MM.1S (cell line): ENCODE measurements at regions not wholly inside any gene's neighbourhood (a gene's known extent, or its start where the extent isn't known, plus 50 kb on each side); places are given as distances from the start of the nearest gene placed in this dataset.

Experiments used
- DNase-seq: peaks from one replicate; pipeline ENCODE4 v3.0.0-alpha.2; 2015
- H2AFZ ChIP-seq: fragments of 300-600 bp; sonication (generic); 2 replicates; pipeline ENCODE4 v1.6.0; 2016; ENCODE audit warnings: antibody characterized with exemption, low read length
- H3F3A ChIP-seq: fragments of 300-600 bp; sonication (generic); 2 replicates; pipeline ENCODE4 v1.6.1; 2016; ENCODE audit warnings: mild to moderate bottlenecking, antibody characterized with exemption, low read length, moderate library complexity, mixed read lengths; ENCODE audit not compliant: insufficient read depth
- H3K27ac ChIP-seq: fragments of 300-600 bp; sonication (generic); 2 replicates; pipeline ENCODE4 v1.5.1; 2016; ENCODE audit warnings: mild to moderate bottlenecking, low read length
- H3K27me3 ChIP-seq: fragments of 300-600 bp; sonication (generic); replicated peaks from 2 replicates; pipeline ENCODE4 v1.6.0; 2016; ENCODE audit warnings: low read length; ENCODE audit not compliant: insufficient read depth
- H3K36me3 ChIP-seq: fragments of 300-600 bp; sonication (generic); replicated peaks from 2 replicates; pipeline ENCODE4 v1.6.1; 2016; ENCODE audit warnings: mild to moderate bottlenecking, low read length, mixed read lengths; ENCODE audit not compliant: insufficient read depth
- H3K4me1 ChIP-seq: fragments of 300-600 bp; sonication (generic); 2 replicates; pipeline ENCODE4 v1.6.1; 2016; ENCODE audit warnings: low read length, mixed read lengths
- H3K4me2 ChIP-seq: fragments of 300-600 bp; sonication (generic); 2 replicates; pipeline ENCODE4 v1.6.0; 2016; ENCODE audit warnings: low read depth, low read length
- H3K4me3 ChIP-seq: fragments of 300-600 bp; sonication (generic); 2 replicates; pipeline ENCODE4 v1.5.1; 2016; ENCODE audit warnings: low read length, mixed read lengths
- H3K79me2 ChIP-seq: fragments of 300-600 bp; sonication (generic); 2 replicates; pipeline ENCODE4 v1.6.1; 2016; ENCODE audit warnings: mixed run types, low read length, mixed read lengths
- H3K9ac ChIP-seq: fragments of 300-600 bp; sonication (generic); 2 replicates; pipeline ENCODE4 v1.6.1; 2016; ENCODE audit warnings: low read length, mixed read lengths
- H3K9me2 ChIP-seq: fragments of 300-600 bp; sonication (generic); replicated peaks from 2 replicates; pipeline ENCODE4 v1.6.1; 2016; ENCODE audit warnings: mild to moderate bottlenecking, low read length, mixed read lengths; ENCODE audit not compliant: insufficient read depth
- H3K9me3 ChIP-seq: fragments of 300-600 bp; sonication (generic); replicated peaks from 2 replicates; pipeline ENCODE4 v1.6.1; 2016; ENCODE audit warnings: mild to moderate bottlenecking, low read length, mixed read lengths; ENCODE audit not compliant: insufficient read depth
- H4K20me1 ChIP-seq: fragments of 300-600 bp; sonication (generic); 2 replicates; pipeline ENCODE4 v1.6.1; 2016; ENCODE audit warnings: mild to moderate bottlenecking, low read length, moderate library complexity, mixed read lengths; ENCODE audit not compliant: insufficient read depth
- EZH2 ChIP-seq: fragments of 300-600 bp; sonication (generic); optimal IDR thresholded peaks from 2 replicates; pipeline ENCODE3; 2017; ENCODE audit warnings: low read depth, mild to moderate bottlenecking, antibody characterized with exemption, low read length, mixed read lengths
- EZH2phosphoT487 ChIP-seq: fragments of 300-600 bp; sonication (generic); IDR thresholded peaks from 2 replicates; pipeline ENCODE4 v1.6.1; 2018; ENCODE audit warnings: antibody characterized with exemption, low read length
- TF ChIP-seq, protein P1 (sequence below): fragments of 300-600 bp; sonication (generic); IDR thresholded peaks from 2 replicates; pipeline ENCODE4 v1.5.1; 2016; ENCODE audit warnings: antibody characterized with exemption, low read length, mixed read lengths

DNA sequence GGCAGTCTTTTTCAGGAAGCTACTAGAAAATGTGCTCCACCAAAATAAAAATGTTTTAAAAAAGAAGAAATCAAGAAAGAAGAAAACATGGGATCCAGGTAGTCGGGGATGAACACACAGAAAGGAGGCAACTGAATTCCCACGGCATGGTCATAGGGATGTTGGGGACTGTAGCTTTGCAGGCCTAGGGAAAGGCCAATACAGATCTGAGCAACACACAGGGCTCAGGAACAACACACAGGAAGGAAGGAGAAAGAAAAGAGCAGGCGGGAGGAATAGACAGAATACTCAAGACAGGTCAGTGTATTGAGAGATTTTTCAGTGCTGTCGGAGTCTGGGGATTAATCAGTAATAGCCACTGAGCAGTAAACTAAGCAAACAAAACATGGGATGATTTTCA is 142.7 kb upstream of the SYT6 start:
- Histone ChIP-seq H3K79me2 (no peaks in the 10 kb centered on the region), H3K27me3 (no peaks in the 10 kb centered on the region), H3K9me3 (no peaks in the 10 kb centered on the region), H3K4me2 (no peak overlapping the region), H3K27ac (no peak overlapping the region), H3F3A (no peaks in the 10 kb centered on the region), H2AFZ (no peak overlapping the region), H3K4me3 (no peak overlapping the region), H3K9me2 (no peaks in the 10 kb centered on the region), H4K20me1 (no peaks in the 10 kb centered on the region), H3K9ac (no peak overlapping the region), H3K4me1 (no peaks in the 10 kb centered on the region), H3K36me3 (no peaks in the 10 kb centered on the region)
- no peak for DNase-seq
- TF ChIP-seq, protein P1, sequence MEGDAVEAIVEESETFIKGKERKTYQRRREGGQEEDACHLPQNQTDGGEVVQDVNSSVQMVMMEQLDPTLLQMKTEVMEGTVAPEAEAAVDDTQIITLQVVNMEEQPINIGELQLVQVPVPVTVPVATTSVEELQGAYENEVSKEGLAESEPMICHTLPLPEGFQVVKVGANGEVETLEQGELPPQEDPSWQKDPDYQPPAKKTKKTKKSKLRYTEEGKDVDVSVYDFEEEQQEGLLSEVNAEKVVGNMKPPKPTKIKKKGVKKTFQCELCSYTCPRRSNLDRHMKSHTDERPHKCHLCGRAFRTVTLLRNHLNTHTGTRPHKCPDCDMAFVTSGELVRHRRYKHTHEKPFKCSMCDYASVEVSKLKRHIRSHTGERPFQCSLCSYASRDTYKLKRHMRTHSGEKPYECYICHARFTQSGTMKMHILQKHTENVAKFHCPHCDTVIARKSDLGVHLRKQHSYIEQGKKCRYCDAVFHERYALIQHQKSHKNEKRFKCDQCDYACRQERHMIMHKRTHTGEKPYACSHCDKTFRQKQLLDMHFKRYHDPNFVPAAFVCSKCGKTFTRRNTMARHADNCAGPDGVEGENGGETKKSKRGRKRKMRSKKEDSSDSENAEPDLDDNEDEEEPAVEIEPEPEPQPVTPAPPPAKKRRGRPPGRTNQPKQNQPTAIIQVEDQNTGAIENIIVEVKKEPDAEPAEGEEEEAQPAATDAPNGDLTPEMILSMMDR = no peak
- TF ChIP-seq EZH2phosphoT487 = no peak
- no peak for TF ChIP-seq EZH2

DNA sequence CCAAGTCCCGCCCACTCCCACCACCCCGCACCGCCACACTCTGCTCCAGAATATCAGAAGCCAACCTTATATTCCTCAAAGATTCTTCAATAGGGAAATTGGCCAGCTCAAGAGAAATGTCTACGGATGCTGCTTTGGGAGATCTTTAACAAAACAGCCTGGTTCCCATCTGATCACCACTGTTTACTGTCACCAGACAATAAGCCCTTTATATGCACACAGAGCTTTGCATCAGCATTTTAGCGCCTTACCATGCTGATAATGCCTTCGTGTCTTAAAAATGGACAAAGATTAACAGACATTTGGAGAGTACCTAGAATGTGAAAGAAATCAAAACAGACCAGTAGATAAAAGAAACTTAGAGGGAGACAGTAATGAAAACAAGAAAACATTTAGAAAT is 141.7 kb upstream of the SYT6 start:
- Histone ChIP-seq H3K4me1 (no peaks in the 10 kb centered on the region), H2AFZ (no peak overlapping the region), H3K9me3 (no peaks in the 10 kb centered on the region), H3F3A (no peaks in the 10 kb centered on the region), H3K9ac (no peak overlapping the region), H3K36me3 (no peaks in the 10 kb centered on the region), H3K27me3 (no peaks in the 10 kb centered on the region), H3K9me2 (no peaks in the 10 kb centered on the region), H4K20me1 (no peaks in the 10 kb centered on the region), H3K4me2 (no peak overlapping the region), H3K27ac (no peak overlapping the region), H3K79me2 (no peaks in the 10 kb centered on the region), H3K4me3 (no peak overlapping the region)
- TF ChIP-seq EZH2 (no peak), EZH2phosphoT487 (no peak)
- TF ChIP-seq, protein P1 = no peak
- no peak for DNase-seq

DNA sequence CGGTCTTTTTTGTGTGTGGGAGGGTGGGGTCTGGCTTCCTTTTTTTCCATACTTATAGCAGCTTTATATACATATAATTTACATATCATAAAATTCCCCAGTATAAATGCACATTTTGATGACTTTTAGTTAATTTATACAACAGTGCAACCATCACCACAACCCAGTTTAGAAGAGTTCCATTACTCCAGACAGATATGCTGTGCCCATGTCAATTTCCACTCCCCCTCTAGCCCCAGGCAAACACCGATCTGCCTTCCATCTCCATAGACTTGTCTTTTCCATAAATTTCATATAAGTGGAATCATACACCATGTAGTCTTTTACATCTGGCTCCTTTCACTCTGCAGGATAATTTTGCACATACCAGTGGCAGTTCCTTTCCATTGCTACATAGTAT is 139.2 kb upstream of the SYT6 start:
- Histone ChIP-seq H3K27ac (no peak overlapping the region), H2AFZ (no peak overlapping the region), H4K20me1 (no peaks in the 10 kb centered on the region), H3K4me1 (no peaks in the 10 kb centered on the region), H3K9ac (no peak overlapping the region), H3K36me3 (no peaks in the 10 kb centered on the region), H3K9me2 (no peaks in the 10 kb centered on the region), H3K4me2 (no peak overlapping the region), H3K9me3 (no peaks in the 10 kb centered on the region), H3K79me2 (no peaks in the 10 kb centered on the region), H3K27me3 (no peaks in the 10 kb centered on the region), H3F3A (no peaks in the 10 kb centered on the region), H3K4me3 (no peak overlapping the region)
- no peak for DNase-seq
- no peak for TF ChIP-seq EZH2
- TF ChIP-seq, protein P1 = no peak
- no peak for TF ChIP-seq EZH2phosphoT487
